SH-SY5Y (cell line): ENCODE measurements at regions not wholly inside any gene's neighbourhood (a gene's known extent, or its start where the extent isn't known, plus 50 kb on each side); places are given as distances from the start of the nearest gene placed in this dataset.

ENCODE experiments used
- GATA2 ChIP-seq: IDR thresholded peaks from 2 replicates; pipeline ENCODE4 v1.6.1; 2011; ENCODE audit warnings: mild to moderate bottlenecking, low read depth, low read length
- GATA3 ChIP-seq: IDR thresholded peaks from 2 replicates; pipeline ENCODE4 v1.6.1; 2011; ENCODE audit warnings: low read depth, mild to moderate bottlenecking, low read length, moderate library complexity

- TF ChIP-seq GATA2, result no peak
- no peak for TF ChIP-seq GATA3
These were observed 113.2 kb downstream of the SLC25A46 start for GRCh38 chr5:110852053-110852452.
